ENCODE measurements at regions not wholly inside any gene's neighbourhood (a gene's known extent, or its start where the extent isn't known, plus 50 kb on each side); places are given as distances from the start of the nearest gene placed in this dataset.

DNA sequence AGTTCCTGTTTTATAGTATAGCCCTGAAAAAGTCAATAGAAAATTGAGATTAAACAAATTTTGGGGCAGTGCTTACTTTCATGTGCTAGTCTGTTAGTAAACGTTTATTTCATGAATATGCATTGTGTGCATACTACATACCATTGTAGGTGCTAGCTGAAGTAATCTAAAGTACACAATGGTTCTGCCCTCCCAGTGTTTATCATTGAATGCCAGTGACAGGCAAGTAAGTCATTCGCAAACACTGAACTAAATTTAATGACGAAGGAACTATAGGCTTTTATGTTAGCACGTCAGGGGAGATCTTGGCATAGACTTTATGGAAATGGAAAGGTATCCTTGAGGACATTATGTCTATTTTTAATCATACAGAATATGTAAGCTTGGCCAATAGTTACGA lies 426.9 kb upstream of the EPHA5 start:
- FAIRE-seq: no peak

DNA sequence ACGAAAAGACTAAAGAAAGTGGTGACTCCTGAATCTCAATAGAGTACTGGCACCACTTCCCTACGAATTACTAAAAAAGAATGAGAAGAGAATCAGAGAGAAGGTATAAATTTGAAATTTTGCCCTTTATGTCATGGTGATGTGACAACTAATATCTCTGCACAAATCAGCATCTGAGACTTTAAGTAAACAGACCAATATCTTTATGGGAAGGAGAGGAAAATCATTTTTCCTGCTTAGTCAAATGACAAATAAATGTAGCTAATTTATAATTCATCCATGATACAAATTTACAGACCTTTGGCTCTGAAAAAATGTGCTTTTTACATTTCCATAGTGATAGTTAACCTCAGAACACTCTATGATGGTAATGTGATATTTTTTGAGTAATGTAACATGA lies 424.8 kb upstream of the EPHA5 start:
- FAIRE-seq: no peak

DNA sequence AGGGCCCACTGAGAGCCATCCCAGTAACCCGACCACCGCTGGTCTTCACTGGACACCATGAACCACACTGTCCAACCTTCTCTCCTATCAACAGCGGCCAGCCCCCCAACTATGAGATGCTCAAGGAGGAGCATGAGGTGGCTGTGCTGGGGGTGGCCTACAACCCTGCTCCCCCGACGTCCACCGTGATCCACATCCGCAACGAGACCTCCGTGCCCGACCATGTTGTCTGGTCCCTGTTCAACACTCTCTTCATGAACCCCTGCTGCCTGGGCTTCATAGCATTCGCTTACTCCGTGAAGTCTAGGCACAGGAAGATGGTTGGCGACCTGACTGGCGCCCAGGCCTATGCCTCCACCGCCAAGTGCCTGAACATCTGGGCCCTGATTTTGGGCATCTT lies 423.8 kb upstream of the EPHA5 start:
- FAIRE-seq: no peak

DNA sequence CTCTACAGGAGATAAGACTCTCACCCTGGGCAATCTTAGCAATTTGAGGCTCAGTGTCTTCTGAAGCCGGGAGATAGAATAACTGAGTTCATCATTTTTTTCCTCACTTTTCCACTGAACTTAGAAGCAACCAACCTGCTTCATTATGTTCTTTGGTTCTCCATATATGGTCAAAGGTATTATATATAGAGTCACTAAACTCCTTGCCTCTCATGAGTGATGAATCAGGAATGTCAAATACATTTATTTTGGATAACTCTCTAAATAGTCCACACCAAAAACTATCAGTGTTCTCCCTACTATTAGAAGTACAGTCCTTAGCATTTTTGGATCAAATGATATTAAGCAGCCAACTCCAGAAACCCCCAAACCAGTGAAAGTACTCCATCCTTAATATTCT lies 421.5 kb upstream of the EPHA5 start:
- no peak for FAIRE-seq

DNA sequence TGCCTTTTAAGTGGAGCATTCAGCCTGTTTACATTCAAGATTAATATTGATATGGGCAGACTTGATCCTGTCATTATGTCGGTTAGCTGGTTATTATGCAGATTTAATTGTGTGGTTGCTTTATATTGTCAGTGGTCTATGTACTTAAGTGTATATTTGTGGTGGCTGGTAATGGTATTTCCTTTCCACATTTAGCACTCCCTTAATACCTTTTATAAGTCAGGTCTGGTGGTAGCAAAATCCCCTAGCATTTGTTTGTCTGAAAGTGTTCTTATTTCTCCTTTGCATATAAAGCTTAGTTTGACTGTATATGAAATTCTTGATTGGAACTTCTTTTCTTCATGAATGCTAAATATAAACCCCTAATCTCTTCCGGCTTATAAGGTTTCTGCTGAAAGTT lies 403.7 kb upstream of the EPHA5 start:
- FAIRE-seq: no peak

DNA sequence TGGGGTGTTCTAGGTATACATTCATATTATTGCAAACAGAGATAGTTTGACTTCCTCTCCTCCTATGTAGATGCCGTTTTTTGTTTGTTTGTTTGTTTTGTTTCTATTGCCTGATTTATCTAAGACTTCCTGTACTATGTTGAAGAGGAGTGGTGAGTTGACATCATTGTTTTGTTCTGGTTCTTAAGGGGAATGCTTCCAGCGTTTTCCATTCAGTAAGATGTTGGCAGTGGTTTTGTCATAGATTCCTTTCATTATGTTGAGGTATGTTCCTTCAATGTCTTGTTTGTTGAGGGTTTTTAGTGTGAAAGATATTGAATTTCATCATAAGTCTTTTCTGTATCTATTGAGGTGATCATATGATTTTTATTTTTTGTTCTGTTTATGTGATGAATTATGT lies 401.6 kb upstream of the EPHA5 start:
- FAIRE-seq: no peak

DNA sequence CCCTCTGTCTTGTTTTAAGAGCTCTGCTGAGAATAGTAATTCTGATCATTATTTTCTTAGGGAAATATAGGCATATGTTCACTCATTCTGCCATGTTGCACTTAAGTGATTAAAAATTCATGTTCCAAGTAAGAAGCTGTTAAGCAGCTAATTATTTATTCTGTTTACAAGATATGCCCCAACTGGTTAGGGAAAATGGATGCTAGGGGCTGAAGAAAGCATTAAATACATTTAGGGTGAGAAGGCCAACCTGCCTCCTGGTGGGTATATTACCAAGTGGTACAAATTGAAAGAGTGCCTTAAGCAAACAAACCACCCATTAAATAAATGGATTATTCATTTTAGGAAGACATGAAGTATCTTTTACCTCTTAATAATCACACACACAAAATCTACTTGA lies 392.6 kb upstream of the EPHA5 start:
- FAIRE-seq: no peak

DNA sequence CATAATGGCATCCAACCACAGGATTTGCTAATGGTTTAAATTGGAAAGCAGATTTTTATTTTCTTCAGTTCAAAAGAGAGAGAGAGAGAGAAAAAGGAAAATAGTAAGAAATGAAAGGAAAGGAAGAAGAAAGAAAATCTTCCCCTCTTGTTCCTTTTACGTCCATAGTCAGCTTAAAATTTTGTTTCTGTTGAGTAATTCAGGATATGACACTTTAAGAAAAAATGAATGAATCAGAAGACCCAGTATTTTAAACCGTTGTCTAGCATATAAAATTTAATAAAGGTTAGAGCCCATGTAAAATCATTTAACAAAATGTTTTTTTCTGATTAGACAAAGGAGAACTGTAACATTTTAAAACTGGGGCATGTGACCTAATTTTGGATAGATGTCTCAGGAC lies 391.8 kb upstream of the EPHA5 start:
- no peak for FAIRE-seq

DNA sequence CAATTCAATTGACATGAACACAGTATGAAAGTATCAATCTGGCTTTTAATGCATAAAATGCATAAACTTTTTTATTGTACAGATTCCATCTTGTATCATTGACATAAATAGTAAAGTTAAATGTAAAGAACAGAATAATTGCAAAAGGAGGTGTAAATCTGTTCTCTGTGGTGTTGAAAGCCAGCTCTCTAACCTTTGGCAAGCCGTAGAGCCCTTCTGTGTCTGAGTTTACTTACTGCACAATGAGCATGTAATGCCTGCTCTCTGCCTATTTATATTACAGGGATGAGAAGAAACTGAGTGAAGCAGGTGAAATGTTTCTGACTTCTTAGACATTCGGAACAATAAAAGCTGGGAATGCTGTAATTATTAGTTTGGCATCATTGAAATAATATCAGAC lies 389.3 kb upstream of the EPHA5 start:
- no peak for FAIRE-seq

DNA sequence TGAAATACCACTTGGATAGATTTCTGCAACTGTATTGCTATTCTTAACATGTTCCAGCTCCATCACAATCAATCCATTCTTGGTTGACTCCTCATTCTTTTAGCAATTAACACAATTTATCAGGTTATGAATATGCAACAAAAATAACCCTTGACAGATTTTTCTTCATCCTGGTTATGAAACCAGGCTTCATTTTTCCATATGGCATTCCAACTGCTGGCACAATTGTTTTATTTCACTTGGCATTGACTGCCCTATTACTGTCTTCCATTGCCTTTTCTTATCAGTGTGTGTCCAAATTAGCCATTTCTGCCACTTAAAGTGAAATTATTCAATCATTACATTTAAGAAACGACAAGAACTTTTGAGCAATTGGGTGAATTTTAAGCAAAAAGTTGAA lies 388.8 kb upstream of the EPHA5 start:
- no peak for FAIRE-seq

DNA sequence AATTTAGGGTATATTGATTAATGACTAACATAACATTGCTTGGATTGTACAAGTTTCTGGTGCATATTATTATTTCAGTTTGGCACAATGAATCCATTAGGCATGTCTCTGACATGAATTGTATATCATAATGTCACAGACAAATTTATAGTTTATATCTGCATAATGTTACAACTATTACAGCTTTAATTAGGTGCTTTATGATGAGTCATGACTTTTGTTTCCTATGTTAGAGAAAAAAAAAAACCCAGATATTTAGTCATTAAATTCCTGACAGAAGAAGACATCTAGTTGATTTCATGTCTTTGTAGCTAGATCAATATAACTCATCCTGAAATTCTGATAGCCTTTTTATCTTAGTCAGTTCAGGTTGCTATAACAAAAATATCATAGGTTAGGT lies 385.7 kb upstream of the EPHA5 start:
- no peak for FAIRE-seq

DNA sequence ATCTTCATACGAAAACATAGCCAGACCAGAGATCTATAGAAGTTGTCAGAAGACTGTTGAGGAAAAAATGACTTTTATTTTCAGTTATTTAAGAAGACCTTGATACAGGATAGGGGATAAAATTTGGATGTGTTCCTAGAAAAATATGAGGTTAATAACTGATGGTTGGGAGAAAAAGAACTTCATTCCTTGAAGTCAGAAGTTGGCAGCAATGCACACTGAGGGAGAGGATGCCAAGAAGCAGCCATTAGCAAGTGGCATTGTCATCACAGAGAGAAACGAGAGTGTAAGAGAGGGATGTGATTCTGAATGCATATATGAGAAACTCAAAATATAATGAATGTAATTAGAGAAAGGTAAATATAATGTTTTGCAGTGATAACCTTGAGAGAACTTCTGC lies 382.1 kb upstream of the EPHA5 start:
- no peak for FAIRE-seq

DNA sequence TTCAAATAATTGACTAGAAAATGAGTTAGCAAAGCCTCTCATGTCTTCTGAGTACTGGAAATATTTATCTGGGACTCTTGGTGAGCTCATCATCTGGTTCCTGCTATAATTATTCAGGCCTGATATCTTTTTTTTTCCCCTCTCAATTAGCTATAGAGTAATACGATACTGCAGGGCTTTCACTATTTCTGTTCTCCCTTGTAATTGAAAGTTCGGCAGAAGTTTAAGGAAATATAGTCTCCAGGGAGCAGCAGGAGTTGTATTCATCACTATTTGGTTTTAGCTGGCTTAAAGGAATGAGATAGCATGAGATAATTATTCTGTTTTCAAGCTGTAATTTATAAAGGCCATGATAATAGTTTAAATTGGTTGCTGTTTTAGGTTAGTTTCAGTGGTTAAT lies 378.6 kb upstream of the EPHA5 start:
- no peak for FAIRE-seq

DNA sequence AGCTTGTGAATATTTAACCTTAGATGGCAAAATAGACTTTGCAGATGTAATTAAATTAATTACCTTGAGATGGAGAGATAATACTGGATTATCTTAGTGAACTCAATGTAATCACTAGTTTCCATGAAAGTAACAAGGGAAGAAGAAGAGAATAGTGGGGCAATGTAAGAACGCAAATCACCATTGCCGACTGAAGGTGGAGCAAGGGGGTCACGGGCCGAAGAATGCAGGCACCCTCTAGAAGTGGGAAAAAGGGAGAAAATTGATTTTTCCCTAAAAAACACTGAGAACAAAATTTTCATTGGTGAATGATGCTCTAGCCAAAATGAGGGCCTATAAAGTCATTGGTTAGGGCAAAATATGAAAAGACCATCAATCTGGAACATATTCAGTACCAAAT lies 375.6 kb upstream of the EPHA5 start:
- no peak for FAIRE-seq

DNA sequence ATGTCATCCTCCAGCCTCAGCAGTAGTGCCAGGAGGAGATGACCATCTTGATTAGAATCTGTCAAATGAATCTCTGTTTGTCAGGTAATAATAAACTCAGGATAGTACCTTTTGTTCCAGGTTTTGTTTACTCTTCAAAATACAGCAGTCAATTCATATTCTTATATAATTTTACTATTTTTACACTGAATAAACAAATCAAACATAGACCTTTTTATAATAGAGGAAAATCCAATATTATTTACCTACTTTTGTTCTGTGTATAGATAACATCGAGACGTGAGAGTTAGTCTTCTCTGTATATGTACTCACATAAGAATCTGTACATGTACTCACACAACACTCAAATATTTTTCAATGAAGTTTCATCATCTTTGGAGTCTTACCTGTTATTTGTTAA lies 365.4 kb upstream of the EPHA5 start:
- FAIRE-seq: no peak

DNA sequence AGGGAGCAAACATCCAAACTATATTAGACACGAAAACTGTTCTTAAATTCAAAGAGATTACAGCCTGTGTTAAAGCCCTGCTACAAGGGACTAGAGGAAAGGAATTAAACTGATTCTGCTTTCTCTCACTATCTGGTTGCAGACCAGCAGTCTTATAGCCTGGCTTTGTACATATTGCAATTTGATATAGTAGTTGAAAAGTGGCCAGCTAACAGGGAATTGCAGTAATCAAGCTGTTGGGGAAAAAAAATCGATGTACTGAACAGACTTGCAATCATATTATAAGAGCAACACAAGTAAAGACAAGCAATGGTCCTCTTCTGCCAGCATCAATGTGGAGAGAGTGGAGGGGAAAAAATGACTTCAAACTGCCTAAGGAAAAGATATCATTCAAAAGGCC lies 364.4 kb upstream of the EPHA5 start:
- no peak for FAIRE-seq

DNA sequence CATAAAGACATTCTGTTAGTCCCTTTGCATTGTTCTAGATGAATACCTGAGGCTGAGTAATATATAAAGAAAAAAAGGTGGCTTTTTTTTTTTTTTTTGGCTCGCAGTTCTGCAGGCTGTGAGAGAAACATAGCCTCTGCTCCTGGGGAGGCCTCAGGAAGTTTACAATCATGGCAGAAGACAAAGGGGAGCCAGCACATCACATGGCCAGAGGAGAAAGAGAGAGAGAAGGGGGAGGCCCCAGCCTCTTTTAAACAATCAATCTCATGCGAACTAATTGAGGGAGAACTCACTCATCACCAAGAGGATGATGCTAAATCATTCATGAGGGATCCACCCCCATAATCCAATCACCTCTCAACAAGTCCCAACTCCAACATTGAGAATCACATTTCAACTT lies 364.0 kb upstream of the EPHA5 start:
- no peak for FAIRE-seq

DNA sequence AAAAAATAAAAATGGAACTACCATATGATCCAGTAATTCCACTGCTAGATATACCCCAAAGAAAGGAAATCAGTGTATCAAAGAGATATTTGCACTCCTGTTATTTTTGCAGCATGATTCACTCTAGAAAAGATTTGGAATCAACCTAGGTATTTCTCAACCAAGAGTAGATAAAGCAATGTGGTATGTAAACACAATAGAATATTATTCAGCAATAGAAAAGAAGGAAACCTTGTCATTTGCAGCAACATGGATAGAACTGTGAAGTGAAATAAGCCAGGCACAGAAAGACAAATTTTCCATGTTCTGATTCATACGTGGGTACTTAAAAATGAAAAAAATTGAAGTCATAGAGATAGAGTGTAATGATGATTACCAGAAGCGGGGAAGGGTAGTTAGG lies 362.3 kb upstream of the EPHA5 start:
- no peak for FAIRE-seq

DNA sequence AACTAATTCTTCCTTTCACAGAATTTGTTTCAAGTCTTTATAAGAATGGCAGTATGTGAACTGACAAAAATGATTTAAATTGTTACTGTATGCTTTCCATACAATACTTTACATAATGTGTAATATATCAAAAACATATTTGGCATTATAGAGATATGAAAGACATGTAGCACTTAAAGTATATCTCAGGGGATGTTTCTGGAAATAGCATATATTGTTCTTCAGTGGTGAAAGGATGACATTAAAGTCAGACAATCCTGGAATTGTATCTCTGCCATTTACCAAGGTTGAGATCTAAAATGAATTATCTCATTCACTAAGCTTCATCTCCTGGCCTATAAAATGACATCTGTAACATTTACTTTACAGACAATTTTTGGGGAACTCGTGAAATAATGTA lies 358.4 kb upstream of the EPHA5 start:
- FAIRE-seq: no peak

DNA sequence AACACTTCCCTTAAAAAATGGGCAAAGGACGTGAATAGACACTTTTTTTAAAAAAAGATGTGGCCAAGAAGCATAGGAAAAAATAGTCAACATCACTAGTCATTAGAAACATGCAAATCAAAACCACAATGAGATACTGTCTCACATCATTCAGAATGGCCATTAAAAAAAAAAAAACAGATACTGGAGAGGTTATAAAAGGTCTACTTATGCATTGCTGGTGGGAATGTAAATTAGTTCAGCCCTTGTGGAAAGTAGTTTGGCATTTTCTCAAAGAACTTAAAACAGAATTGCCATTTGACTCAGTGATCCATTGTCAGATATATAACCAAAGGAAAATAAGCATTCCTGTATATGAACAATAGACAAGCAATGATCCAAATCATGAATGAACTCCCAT lies 352.8 kb upstream of the EPHA5 start:
- no peak for FAIRE-seq

DNA sequence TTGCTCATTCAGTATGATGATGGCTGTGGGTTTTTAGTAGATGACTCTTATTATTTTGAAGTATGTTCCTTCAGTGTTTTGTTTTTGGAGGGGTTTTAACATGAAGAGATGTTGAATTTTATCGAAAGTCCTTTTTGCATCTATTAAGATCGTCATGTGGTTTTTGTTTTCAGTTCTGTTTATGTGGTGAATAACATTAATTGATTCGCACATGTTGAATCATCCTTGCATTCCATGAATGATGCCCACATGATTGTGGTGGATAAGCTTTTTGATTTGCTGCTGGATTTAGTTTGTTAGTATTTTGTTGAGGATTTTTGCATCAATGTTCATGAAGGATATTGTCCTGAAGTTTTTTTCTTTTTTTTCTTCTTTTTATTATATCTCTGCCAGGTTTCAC lies 347.4 kb upstream of the EPHA5 start:
- FAIRE-seq: no peak

DNA sequence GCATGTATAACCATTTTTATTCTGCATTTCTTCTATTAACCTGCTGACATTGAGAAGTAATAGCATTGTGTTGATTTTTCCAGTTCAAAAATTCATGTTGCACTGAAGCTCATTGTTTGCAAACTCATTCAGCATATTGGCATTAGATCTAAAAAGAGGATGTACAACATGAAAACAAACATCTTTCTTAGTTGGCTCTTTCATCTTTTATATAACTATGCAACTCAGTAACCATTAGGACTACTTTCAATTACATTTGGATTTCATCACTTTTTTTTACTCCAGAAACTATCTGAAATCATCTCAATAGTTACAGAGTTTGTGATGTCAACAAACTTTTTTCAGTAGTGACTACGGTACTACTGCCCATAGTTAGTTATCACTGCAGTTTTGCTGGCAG lies 346.0 kb upstream of the EPHA5 start:
- FAIRE-seq: no peak

DNA sequence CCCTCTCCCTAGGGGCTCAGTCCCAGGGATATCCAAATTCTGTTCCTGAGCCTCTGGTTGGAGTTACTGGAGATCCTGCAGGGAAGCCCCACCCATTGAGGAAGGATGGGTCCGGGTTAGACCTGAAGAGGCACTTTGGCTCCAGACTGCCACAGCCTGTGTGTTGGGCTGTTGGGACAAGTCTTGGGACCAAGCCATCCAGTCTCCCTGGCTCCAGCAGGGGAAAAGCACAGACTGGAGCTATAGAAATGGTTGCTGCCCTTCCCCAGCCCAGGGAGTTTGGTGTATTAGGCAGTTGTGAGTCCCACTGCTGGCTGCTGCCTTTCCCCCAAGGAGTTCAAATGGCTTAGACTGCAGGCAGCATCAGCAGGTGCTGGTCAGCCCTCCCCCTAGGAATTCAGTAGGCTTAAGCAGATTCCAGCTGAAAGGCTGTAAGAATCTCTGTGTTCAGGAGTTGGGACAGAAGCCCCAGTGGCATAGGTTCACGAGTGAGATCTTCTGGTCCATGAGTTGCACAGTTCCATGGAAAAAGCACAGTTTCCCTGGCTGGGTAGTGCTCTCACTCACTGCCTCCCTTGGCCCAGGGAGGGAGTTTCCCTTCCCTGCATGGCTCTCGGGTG lies 344.0 kb upstream of the EPHA5 start:
- no peak for FAIRE-seq

DNA sequence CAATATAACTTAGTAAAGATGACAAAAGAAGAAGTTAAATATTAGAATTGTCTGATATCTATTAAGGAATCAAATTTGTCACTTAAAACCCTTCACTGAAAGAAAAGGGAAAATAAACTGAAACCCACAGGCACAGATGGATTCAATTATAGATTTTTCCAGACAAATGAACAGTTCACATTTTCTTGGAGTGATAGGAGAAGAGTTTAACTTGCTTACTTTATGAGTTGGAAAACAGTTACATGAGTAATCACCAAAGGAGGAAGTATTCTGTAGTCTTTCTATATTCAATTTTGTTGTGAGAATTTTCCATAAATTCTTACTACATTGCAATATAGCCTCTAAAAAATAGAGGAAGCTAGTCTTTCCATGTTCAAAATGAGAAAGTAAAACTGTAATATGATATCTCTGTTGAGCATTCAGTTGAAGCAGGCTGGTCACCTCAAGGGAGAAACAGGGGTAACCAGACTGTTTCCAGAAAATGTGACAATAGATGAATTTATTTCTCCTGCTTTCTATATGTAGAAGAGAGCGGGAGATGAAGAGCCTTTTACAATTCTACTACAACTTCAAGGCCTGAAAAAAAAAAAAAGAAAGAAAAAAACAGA lies 330.3 kb upstream of the EPHA5 start:
- FAIRE-seq: no peak

DNA sequence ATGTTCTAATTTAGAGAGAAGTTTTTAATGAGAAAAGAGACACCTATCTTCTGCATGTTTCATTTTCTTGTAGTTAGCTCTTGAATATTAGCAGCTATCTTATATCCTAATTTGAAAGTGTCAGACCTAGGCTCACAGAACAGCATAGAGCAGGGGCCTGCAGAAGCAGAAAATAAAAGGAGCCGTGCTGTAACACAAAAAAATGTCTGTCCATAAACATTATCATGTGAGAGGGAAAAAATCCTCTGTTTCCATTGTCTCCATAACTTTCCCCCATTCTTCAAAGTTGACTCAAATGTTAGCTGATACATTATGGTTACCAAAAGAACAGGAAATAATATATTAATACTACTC lies 329.2 kb upstream of the EPHA5 start:
- FAIRE-seq: no peak
